ENCODE measurements at regions not wholly inside any gene's neighbourhood (a gene's known extent, or its start where the extent isn't known, plus 50 kb on each side); places are given as distances from the start of the nearest gene placed in this dataset.
"Not testable (repeated sequence)": the region's sequence is repeated elsewhere in the genome, so short reads cannot be mapped to it uniquely, and the experiment has no call there.

DNA sequence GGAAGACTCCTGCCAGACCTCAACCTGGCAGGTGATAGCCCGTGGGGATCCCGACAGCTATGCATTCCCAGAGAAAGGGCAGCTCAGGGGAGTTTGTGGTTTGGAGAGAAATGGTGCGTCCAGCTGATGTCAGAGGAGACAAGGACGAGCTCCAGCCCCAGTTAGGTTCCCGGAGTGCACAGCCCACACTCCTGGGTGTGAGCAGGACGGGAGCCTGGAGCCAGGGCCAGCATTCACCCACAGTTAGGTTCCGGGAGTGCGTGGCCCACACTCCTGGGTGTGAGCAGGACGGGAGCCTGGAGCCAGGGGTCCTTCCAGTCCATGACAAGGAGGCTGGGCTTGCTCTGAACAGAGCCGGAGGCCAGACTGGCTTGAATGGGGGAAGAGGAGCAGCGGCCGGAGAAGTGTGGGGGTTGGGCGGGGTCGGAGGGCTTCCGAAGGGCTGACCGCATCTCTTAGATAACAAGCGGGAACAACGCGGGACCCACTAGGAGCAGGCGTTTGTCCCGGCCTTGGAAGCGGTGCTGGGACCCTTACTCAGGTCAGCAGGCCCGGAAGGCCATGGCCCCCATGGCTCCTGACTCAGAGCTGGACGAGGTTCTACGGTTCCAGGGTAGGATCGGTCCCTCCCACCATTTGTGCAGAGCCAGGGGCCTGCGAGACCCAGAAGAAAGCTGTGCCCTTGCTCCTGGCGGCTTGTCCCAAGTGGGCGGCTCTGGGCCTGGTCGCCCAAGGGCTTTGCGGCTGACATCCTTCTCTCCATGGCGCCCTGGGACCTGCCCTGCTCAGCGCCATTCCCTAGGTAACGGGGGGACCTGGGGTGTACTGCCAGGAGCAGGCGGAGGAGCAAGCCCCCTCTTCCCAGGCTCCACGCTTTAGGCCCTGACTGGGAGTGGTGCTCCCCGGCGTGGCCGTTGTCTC lies 185.6 kb downstream of the RTP5 start:
- no peak for DNase-seq

DNA sequence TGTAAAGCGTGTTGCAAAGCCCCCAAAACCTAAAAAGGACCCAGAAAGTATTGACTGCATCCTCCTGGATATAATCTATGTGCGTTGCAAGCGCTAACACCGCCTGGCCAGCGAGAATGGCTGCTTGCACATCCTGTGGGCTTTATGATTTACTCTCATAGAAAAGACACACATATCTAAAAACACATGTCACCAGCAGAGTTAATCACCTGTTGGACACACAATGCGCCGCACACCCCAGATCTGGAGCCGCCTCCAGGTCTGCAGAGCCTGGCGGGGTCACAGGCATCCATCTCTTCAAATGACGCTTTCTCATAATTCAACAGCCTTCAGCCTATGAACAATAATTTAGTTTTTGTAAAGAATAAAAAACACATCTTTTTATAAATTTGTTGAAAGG lies 186.5 kb downstream of the RTP5 start:
- DNase-seq: no peak

DNA sequence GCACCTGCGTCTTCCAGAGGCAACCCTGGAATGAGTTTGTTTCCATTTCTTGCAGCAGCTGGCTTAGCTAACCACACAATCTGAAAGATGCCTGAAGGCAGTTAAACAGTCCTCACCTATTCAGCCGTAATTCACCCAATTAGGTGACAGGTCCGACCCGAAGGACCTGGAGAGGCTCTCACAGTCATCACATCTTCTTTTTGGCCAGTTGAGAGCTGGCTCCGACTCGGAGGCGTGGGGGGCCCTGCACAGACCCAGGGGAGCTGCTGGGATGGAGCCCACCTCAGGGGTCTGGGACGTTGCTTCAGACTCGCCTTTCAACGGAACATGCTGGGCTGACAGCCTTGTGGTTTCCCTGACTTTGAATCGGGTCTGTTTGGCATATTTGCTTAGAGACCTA lies 187.3 kb downstream of the RTP5 start:
- no peak for DNase-seq

DNA sequence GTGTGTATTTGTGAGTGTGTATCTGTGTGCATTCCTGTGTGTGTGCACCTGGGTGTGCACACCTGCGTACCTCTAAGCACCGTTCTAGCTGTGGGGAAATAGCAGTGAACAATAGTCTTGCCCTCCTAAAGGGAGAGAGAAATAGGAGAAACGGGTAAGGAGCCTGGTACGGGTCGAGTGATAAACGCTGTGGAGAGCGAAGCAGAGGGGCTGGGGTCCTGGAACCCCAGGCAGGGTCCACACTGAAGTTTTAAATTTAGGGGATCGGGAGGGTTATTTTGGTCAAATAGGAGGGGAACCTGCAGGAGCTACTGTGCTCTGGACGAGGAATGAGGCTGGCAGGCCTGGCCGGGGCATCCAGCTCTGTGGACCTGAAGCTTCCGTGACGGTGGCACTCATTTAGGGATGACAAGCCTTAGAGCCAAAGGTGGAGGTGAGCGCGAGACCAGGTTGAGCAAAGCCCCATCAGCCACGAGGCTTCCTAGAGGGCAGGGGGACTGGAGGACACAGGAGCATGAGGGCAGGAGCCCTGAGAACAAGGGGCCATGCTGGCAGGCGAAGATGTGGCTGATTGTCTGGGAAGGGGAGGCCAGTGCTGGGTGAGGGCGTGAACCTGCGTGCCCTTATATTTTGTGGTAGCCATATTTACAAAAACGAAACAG lies 188.0 kb downstream of the RTP5 start:
- no peak for DNase-seq

DNA sequence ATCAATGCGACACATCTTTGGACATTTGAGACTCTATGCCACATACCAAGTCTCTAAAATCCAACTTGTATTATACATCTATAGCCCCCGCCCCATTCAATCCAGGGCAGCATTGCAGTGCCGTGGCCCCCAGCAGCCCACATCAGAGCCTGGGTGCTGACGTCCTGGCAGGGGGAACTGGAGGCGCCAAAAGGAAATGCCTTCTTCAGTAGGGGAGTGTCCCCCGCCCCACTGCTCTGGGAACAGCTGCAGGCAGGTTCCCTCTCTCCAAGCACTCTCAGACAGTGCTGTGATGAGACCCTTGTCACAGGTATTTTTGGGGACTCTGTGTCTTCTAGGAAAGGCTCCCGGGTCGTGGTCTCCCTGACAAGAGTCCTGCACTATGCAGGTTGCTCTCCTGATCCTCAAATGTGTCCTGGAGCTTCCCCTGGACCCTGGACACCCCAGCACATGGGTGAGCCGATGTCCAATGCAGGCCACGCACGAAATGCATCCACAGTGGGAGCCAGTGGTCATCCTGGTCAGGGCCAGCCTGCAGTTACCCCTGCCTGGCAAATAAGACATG lies 188.7 kb downstream of the RTP5 start:
- DNase-seq: no peak

DNA sequence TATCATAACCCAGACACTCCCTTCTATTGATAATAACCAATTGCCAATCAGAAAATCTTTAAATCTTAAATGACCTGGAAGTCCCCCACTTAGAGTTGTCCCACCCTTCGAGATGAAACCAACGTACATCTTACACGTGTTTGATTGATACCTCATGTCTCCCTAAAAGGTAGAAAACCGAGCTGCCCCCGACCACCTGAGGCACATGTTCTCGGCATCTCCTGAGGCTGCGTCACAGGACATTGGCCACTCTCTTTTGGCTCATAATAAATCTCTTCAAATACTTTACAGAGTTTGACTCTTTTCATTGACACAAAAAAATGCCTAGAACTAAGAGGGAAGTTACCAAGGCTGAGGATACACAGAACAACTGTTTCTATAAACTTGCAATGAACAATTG lies 190.0 kb downstream of the RTP5 start:
- DNase-seq: no peak

DNA sequence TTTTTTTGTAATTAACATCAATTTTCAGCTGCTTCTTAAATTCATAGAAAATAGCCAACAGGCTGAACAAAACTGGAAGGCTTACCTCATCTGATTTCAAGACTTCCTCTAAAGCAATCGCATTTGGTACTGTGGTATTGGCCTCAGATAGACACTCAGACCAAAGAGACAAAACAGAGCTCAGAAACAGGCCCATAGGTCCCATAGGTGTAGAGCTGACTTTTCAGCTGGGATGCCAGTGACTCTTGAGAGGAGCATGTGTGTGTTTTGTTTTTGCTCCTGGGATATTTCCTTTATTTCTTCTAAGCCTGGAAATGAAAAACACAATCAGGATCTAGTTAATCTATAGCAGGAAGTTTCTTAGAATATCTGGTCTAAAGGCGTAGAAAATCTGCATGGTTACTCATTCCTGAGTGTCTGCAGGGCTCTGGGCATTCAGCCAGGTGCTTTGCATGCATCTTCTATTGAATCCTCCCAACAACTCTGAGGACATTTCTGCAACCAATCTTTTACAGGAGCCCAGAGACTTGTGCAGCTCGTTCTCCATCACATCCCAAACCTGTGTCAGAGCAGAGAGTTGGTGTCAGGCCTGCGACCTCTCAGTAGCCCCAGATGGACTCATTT lies 190.8 kb downstream of the RTP5 start:
- no peak for DNase-seq

DNA sequence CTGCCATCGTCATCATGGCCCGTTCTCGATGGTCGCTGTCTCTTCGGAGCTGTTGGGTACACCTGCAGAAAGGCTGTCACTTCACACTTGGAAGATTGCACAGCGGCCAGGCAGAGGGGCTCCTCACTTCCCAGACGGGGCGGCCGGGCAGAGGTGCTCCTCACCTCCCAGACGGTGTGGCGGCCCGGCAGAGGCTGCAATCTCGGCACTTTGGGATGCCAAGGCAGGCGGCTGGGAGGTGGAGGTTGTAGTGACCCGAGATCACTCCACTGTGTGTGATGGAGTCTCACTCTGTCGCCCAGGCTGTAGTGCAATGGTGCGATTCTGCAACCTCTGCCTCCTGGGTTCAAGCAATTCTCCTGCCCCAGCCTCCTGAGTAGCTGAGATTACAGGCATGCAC lies 192.4 kb downstream of the RTP5 start:
- DNase-seq: not testable (repeated sequence)

DNA sequence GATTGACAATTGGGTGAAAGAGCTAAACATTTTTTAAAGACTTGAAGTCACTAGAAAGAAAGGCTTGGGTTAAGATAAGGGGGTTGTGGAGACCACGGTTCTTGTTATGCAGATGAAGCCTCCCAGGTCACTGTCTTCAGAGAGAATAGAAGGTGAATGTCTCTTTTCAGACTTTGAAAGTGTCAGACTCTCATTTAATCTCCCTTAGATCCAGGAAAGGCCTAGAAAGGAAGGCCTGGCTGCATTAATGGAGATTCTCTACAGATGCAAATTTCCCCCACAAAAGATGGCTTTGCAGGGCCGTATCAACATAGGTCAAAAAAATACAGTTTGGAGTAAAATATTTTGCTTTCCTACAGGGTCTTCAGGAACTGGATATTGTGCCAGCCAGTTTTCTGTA lies 193.9 kb downstream of the RTP5 start:
- no peak for DNase-seq

DNA sequence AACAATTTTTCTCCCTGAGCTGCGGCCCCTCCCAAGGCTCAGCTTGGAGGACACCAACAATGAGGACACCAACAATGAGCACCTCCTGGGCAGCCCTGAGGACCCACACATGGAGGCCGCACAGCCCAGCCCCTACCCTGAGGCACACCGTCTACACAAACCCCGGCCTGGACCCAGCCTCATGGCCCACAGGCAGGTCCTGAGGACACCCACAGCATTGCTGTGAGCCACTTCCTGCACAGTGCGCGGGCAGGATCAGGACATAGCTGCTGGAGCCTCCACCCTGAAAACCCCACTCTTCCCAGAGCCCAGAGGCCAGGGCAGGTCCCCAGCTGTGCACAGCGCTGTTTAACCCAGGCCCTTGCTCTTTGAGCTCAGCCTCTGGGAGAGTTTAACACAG lies 194.3 kb downstream of the RTP5 start:
- no peak for DNase-seq

DNA sequence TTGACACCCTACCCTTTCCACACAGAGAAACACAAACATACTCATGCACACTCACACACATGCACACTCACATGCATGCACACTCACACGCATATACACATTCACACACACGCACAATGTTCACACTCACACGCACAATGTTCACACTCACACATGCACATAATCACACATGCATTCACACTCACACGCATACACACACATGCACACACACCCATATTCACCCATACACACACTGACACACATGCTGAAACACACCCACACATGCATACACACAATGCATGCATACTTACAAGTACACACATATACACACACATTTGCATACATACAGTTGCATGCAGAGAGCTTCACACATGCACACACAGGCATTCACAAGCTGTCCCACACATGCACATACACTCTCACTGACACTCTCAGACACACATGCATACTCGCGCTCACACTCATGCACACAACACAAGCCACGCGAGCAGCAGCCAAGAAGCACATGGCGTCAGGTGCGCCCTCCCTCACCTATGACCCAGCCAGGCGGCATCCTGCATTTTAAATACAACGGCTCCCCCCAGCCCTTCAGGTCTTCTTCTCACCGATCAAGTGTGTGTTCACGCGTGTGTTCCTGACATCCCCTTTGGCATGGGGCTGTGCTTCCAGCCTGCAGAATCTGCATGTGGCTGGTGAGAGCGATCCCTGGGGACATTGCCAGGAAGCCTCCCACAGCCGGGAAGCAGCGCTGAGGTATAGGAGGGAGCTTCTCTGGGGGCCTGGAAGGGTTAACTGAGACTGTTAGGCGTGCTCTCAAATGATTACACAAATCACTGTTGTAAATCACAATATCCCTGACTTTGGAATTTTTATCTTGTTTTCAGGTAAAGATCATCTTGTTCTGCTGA lies 195.1 kb downstream of the RTP5 start:
- DNase-seq: no peak

DNA sequence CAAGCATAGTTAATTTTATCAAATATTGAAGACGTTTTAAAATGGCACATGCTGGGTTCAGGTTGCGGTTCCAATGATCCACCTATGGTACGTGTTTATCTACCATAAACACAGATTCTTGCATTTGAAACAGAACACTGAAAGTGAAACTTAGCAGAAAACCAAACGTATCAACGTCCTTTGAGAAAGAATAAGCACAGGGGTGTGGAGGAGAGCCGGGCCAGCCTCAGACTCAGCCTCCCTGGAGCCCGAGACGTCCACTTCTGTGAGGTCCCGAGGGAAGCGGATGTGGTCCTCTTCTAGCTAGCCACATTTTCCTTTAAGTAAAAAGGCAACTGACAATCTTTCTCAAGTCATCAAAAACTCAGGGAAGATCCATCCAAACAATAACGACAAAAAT lies 195.9 kb downstream of the RTP5 start:
- DNase-seq: no peak

DNA sequence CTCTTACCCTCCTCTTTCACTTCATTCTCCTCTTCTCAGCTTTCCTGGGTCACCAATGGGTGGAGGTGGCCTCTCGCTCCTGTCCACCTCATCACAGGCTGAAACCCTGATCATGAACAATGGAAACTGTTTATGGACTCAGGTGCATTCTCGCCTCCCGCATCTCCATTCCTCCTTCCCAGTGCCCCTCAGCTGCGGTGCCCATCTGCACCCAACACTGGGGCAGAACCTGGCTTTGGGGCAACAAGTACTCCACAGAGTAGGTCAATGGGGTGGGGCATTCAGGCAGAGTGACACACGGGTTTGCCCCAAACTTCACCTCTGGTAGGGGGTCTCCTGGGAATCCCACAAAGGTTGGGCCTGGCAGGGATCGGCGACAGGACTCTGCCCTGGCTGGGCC lies 199.5 kb downstream of the RTP5 start:
- no peak for DNase-seq

DNA sequence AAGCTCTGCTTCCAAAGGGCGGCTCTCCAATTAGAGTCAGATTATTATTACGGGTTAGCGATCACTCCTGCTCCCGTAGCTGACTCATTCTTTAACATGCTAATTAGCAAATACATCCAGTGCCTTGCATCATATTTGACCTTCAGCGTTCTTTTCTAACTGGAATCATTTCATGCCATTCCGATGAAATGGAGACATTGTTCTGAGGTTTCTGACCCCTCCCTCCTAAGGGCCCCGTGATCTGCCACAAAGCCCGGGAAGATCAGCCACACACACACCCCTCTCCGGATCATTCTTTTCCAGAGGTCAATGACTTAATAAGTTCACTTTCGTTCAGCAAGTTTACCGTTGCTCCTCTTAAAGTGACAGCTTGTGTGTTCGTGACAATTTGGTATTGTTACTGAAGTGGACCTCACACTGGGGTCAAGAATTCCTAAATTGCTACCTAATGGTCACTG lies 200.4 kb downstream of the RTP5 start:
- DNase-seq: not testable (repeated sequence)

DNA sequence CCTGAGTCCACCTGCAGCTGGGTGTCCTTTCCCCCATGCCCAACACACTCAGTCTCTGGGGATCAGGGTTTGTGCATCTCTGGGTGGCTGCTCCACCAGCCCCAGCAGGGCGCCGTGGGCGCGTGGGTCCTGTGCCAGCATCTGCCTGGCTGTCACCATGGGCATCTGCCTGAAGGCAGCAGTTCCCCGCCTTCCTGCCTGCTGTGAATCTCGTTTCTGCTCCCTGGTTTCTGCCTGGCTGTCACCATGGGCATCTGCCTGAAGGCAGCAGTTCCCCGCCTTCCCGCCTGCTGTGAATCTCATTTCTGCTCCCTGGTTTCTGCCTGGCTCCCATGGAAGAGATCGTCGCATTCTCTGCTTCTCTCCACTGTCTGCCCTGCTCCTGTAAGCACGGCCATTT lies 201.2 kb downstream of the RTP5 start:
- not testable (repeated sequence) for DNase-seq

DNA sequence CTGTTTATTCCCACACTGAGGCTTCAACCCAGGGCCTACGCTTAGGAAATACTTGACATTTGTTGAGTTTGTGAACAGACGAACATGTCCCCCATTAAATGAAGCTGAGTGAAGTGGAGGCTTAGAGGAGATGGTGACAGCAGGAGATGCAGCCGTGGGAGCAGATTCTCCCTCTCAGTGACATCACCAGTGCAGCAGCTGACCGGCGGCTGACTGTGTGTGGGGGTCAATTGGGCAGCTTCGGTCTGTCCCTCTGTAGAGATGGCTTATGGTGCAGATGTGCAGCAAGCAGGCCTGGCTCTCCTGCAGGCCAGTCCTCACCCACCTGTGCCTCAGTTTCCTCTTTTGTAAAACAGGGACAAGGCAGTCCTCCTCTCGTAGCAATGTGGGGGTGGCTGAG lies 201.8 kb downstream of the RTP5 start:
- DNase-seq: not testable (repeated sequence)

DNA sequence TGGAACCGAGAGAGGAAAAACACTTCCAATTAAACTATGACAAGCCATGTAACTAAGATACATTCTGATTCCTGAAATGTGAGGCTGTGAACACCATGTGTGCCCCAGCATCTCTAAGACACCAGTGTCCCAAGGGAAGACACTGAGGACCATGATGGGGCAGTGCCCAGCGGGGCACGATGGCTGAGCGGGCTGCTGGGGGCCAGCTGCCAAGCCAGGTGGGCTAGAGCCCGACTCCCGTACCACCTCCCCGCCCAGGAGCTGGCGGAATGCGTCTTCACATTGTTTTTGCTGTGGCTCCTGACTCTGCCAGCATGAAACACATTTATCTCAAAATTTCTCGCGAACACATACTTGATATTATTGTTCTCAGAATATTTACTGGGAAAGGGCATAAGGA lies 202.4 kb downstream of the RTP5 start:
- DNase-seq: not testable (repeated sequence)

DNA sequence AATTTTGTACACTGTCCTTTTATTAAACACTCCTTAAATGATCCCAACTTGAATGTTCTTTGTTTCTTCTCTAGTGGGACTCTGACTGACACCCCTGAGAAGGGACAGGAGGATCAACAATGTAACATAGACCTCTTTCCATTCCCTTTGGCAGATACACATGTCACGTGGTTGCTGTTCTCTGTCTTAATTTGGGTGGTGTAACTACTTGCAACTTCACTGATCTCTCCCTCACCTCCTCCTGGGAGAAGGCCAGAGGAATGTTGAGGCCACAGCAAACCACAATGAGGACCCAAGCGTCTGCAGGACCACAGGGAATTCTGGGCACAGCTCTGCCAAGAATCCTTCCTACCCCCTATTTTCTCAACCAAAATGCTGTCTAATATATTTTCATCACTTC lies 205.6 kb downstream of the RTP5 start:
- DNase-seq: no peak

DNA sequence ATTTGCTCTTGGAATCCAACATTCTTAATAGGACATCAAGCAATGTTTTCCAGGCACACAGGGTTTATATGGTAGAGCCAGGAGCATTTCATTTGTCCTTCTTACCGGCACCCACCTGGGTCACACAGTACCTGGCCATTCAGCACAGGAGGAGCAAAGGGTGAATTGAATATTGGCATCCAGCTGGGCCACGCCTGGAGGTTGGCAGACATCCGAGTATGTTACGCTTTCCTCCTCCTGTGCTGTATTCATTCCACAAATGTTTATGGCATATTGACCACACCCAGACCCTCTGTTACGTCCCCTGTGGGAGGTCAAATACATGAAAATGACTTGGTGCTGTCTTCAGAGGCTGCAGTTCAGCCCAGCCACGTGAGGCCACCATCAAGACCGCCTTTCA lies 206.2 kb downstream of the RTP5 start:
- DNase-seq: no peak

DNA sequence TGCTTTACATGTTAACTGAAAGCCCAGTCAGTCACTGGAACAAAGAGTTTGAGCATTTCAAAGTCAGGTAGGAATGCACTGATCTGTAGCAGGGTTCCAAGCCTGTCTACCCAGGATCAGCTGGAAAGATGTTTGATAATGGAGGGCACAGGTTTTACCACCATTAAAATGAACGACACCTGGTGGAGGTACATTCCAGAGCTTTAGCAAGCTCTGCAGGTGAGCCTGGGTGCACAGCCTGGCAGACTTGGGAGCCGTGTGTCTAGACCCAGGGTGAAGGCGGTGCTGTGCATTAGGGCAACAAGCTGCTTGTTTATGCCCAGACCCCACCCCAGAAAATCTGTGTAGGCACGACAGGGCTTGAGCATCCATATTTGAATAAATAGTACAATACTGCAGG lies 206.7 kb downstream of the RTP5 start:
- DNase-seq: not testable (repeated sequence)

DNA sequence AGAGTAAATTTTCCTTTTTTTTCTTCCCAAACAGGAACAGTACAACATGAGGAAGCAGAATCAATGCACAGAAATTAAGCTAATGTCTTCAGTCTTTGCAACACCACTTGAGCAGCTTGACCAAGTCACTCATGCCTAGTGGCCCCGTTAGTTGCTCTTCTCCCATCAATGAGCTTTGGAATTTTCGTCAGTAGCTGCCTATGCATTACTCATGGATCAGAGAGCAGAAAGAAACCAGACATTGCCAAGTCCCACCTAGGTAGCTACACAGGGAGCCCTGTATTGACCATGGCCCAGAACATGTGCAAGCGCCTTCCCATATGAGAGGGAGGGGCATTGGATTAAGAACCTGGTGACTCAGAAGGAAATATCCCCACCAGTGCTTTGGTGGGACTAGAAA lies 208.9 kb downstream of the RTP5 start:
- DNase-seq: not testable (repeated sequence)

DNA sequence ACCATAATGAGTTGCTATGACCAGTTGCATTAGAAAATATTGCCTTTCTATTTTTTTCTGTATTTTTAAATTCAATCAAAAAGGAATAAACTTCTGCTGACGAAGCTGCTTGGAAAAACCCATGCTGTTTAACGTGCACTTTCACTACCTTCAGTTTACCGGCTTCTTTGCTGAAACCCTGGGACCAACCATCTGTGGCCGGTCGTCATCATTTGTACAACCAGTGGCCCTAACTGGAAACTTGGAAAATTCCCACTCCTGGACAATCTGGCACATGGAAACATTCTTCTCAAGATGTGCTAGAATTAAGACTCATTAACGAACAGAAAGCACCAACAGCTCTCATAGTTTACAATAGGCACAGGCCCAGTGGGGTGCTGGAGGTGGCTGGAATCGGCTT lies 210.3 kb downstream of the RTP5 start:
- DNase-seq: not testable (repeated sequence)
